Stomach (tissue), 8 donors: ENCODE measurements at regions not wholly inside any gene's neighbourhood (a gene's known extent, or its start where the extent isn't known, plus 50 kb on each side); places are given as distances from the start of the nearest gene placed in this dataset.

Experiments
- DNase-seq, 2 donors: peaks; one replicate each; pipeline versions ENCODE4 v3.0.0 to v3.0.0-alpha.2; 2013 to 2019
- H3K27ac ChIP-seq, 5 donors: fragments of 200-600 bp in 4 of 5; sonication (generic) in 4 of 5; one replicate each; pipeline ENCODE4 v1.5.1; 2013 to 2019; ENCODE audit warnings: mild to moderate bottlenecking in 1 of 5, moderate library complexity in 1 of 5
- H3K27me3 ChIP-seq, 3 donors: fragments of 200-600 bp; sonication (generic); one replicate each; pipeline ENCODE4 v1.5.1; 2017 to 2019; ENCODE audit warnings: mixed run types in 1 of 3
- H3K36me3 ChIP-seq, 4 donors: fragments of 200-600 bp; sonication (generic); 1 replicate in 3 of 4; 2 replicates in 1 of 4; pipeline ENCODE4 v1.5.1; 2016 to 2019
- H3K4me1 ChIP-seq, 4 donors: fragments of 200-600 bp; sonication (generic); one replicate each; pipeline ENCODE4 v1.5.1; 2016 to 2019
- H3K4me3 ChIP-seq, 4 donors: fragments of 200-600 bp; sonication (generic) in 3 of 4; one replicate each; pipeline ENCODE4 v1.5.1; 2016 to 2019; ENCODE audit warnings: mild to moderate bottlenecking in 1 of 4
- H3K9me3 ChIP-seq, 4 donors: fragments of 200-600 bp; sonication (generic); one replicate each; pipeline ENCODE4 v1.5.1; 2016 to 2019
- CTCF ChIP-seq, 7 experiments: fragments of 450-650 bp in 4 of 7; fragments of 200-600 bp in 3 of 7; sonication (generic) in 3 of 7; IDR thresholded peaks; one replicate each; pipeline ENCODE4 v1.5.1; 2016 to 2019; ENCODE audit warnings: antibody characterized with exemption in 7 of 7, control low read depth in 2 of 7, mild to moderate bottlenecking in 1 of 7
- EP300 ChIP-seq: sonication (generic); formaldehyde crosslinking; IDR thresholded peaks from one replicate; pipeline ENCODE4 v1.6.1; 2017; ENCODE audit warnings: antibody characterized with exemption
- POLR2A ChIP-seq, 4 donors: fragments of 450-650 bp; IDR thresholded peaks; one replicate each; pipeline ENCODE4 v1.6.1; 2016; ENCODE audit warnings: antibody characterized with exemption in 4 of 4, control low read depth in 2 of 4, mild to moderate bottlenecking in 1 of 4, moderate library complexity in 1 of 4
- POLR2AphosphoS5 ChIP-seq, 3 donors: sonication (generic); formaldehyde crosslinking; IDR thresholded peaks; one replicate each; pipeline ENCODE4 v1.6.1; 2016; ENCODE audit warnings: antibody characterized with exemption in 3 of 3
- WGBS, 5 donors: extraction: QIAGEN DNeasy Blood & Tissue Kit in 3 of 5; methylation state at CpG; one replicate each; pipeline versions ENCODE4 v1.1.5 to v1.1.7; 2013 to 2018; 5-methylcytosine and 5-hydroxymethylcytosine counted together
- intact Hi-C: fragments of 100-400 bp; cut with DNase I; formaldehyde crosslinking; loops from one replicate; pipeline ENCODE4 v1.15.1; 2023; ENCODE audit warnings: low total_unique reads
- donor health status: healthy with polysubstance abuse.
- donor health status: Bipolar disorder and iron deficiency.
- donor health status: healthy.

DNA sequence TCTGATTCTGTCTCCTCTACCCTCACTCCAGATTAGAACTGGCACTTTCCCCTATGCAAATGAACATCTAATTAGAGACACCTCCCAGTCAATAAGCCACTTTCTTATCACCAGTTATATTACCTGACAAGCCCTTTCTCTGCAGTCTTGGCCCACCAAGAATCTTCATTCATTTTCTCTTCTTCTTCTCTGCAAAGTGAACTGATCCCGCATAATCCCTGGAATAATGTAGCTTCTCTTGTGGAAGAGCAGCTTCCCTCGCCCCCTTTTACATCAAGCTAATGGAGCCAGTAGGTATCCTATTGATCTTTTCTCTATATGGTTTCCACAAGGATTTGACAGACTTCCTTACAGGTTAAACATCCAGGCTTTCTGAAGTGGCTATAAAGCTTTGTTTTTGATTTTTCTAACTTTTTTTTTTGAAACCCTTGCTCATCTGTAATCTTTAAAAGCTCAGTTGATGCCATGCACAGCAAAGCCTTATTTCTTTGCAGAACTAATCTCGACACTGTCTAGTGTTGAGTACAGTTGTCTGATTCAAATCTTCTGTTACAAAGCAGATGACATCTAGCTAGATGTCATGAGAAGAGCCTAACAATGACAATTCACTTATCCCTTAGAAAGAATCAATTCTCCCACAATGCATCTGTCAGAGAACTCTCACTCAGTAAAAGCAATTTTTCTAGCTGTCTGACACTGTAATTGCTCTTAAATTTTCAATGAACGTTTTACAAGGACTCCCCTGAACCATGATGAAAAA is 281.4 kb downstream of the ISL1 start:
- intact Hi-C loops: no loop called here
- TF ChIP-seq POLR2A (IDR thresholded peaks at IDR 0.05): no peak
- no peak for TF ChIP-seq CTCF (IDR thresholded peaks at IDR 0.05)
- no peak for TF ChIP-seq EP300
- no peak for TF ChIP-seq POLR2AphosphoS5 (IDR thresholded peaks at IDR 0.05)
- Histone ChIP-seq H3K27me3 (no peaks in the 10 kb centered on the region), H3K9me3 (no peaks in the 10 kb centered on the region), H3K4me1 (no peaks in the 10 kb centered on the region), H3K27ac (no peak overlapping the region), H3K4me3 (no peak overlapping the region), H3K36me3 (no peaks in the 10 kb centered on the region)
- 69 to 77% (median 77%) methylated on average over 4 of the region's 4 CpGs for WGBS, 5 donors
- no peak for DNase-seq

DNA sequence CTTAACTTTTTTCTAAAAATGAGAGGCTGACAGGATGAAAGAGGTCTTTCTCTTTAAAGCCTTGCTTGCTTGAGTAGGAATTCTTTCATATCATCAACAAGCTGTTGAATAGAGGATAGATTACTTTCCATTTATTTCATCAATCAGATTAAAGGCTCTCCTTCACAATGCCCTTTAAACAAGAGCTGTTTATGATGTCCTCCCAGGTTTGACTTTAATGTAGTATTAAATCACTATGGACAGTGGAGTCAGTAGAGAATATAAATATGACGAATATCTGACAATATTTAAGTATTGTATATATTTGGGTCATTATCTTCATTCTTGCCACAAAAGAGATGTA is 282.0 kb downstream of the ISL1 start:
- no peaks in the 10 kb centered on the region for H3K4me1 ChIP-seq
- no peak overlapping the region for H3K27ac ChIP-seq
- H3K27me3 ChIP-seq: no peaks in the 10 kb centered on the region
- no peak overlapping the region for H3K4me3 ChIP-seq
- TF ChIP-seq CTCF (IDR thresholded peaks at IDR 0.05): no peak
- no peak for TF ChIP-seq POLR2A (IDR thresholded peaks at IDR 0.05)
- TF ChIP-seq POLR2AphosphoS5 (IDR thresholded peaks at IDR 0.05): no peak
- TF ChIP-seq EP300: no peak
- H3K36me3 ChIP-seq: no peaks in the 10 kb centered on the region
- intact Hi-C loops: no loop called here
- H3K9me3 ChIP-seq: no peaks in the 10 kb centered on the region
- whole genome bisulfite sequencing, 5 donors: 60 to 79% (median 67%) methylated on average over 1 of the region's 1 CpG
- no peak for DNase-seq

GRCh38 chr5:51669095-51669494 is 285.8 kb downstream of the ISL1 start:
- WGBS, 5 donors: 92 to 95% (median 94%) methylated on average over 4 of the region's 4 CpGs
- TF ChIP-seq CTCF (IDR thresholded peaks at IDR 0.05) (no peak), POLR2A (IDR thresholded peaks at IDR 0.05) (no peak), EP300 (no peak), POLR2AphosphoS5 (IDR thresholded peaks at IDR 0.05) (no peak)
- H3K9me3 ChIP-seq: no peaks in the 10 kb centered on the region
- H3K4me3 ChIP-seq: no peak overlapping the region
- H3K27ac ChIP-seq: no peak overlapping the region
- no peaks in the 10 kb centered on the region for H3K27me3 ChIP-seq
- intact Hi-C loops: no loop called here
- DNase-seq: no peak
- H3K4me1 ChIP-seq: no peaks in the 10 kb centered on the region
- no peaks in the 10 kb centered on the region for H3K36me3 ChIP-seq

DNA sequence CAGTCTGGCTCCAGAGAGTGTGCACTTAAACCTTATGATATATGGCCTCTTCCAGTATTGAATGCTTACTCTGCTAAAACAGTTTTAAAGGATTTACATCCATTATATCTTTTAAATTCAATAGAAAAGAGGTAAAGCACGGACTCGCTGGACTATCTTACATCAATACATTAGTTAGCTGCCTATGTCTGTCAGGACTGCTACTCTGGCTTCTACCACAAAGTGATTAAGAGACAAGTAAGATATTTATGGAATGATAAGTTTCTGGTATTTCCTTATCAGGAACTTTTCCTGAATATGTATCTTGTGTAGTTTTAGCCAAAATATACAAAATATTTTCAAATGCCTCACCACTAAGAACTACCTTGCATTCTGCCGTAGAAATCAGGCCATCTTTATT is 295.1 kb downstream of the ISL1 start:
- no peak overlapping the region for H3K4me3 ChIP-seq
- H3K9me3 ChIP-seq: no peaks in the 10 kb centered on the region
- H3K4me1 ChIP-seq: no peaks in the 10 kb centered on the region
- H3K36me3 ChIP-seq: no peaks in the 10 kb centered on the region
- no peak for DNase-seq
- 73 to 85% (median 80%) methylated on average over 3 of the region's 3 CpGs for WGBS, 5 donors
- no peak for TF ChIP-seq POLR2A (IDR thresholded peaks at IDR 0.05)
- no peak for TF ChIP-seq CTCF (IDR thresholded peaks at IDR 0.05)
- no peak for TF ChIP-seq EP300
- TF ChIP-seq POLR2AphosphoS5 (IDR thresholded peaks at IDR 0.05): no peak
- no peak overlapping the region for H3K27ac ChIP-seq
- intact Hi-C loops: no loop called here
- no peaks in the 10 kb centered on the region for H3K27me3 ChIP-seq
